ENCODE measurements at regions not wholly inside any gene's neighbourhood (a gene's known extent, or its start where the extent isn't known, plus 50 kb on each side); places are given as distances from the start of the nearest gene placed in this dataset.

GRCh38 chr14:101369194-101369915, 191.9 kb upstream of the DIO3 start:
- no peaks in the 10 kb centered on the region for H3K79me2 ChIP-seq (replicated peaks; ENCODE audit: insufficient read depth, low read length)
- no peak overlapping the region for H3K27ac ChIP-seq (ENCODE audit: low read length)
- H3K27me3 ChIP-seq (ENCODE audit: insufficient read depth, low read depth, low read length): no peaks in the 10 kb centered on the region
- no peak overlapping the region for H3K4me3 ChIP-seq (ENCODE audit: low read length)
- no peak overlapping the region for H3K9ac ChIP-seq (ENCODE audit: low read length)
- no peaks in the 10 kb centered on the region for H4K20me1 ChIP-seq (ENCODE audit: insufficient read depth)
- H3K36me3 ChIP-seq (ENCODE audit: insufficient read depth, low read length): no peaks in the 10 kb centered on the region
- no peaks in the 10 kb centered on the region for H3F3A ChIP-seq (ENCODE audit: insufficient read depth, low read length, poor library complexity, severe bottlenecking)
- TF ChIP-seq CTCF (IDR thresholded peaks at IDR 0.05; ENCODE audit: poor library complexity, severe bottlenecking) (no peak), POLR2AphosphoS5 (IDR thresholded peaks at IDR 0.05) (no peak), EZH2 (IDR thresholded peaks at IDR 0.05; ENCODE audit: borderline replicate concordance, insufficient read depth, low read length, poor library complexity, severe bottlenecking) (no peak), EP300 (conservative IDR thresholded peaks at IDR 0.05; ENCODE audit: poor library complexity, severe bottlenecking) (no peak), RAD21 (conservative IDR thresholded peaks at IDR 0.05) (no peak), MXI1 (conservative IDR thresholded peaks at IDR 0.05; ENCODE audit: poor library complexity, severe bottlenecking) (no peak), SMC3 (conservative IDR thresholded peaks at IDR 0.05; ENCODE audit: poor library complexity) (no peak), TAF1 (IDR thresholded peaks at IDR 0.05; ENCODE audit: low read depth) (no peak), REST (IDR thresholded peaks at IDR 0.05; ENCODE audit: borderline replicate concordance) (no peak)
- H3K4me2 ChIP-seq (ENCODE audit: low read length): no peak overlapping the region
- H3K9me2 ChIP-seq (ENCODE audit: insufficient read depth, low read length): no peaks in the 10 kb centered on the region
- H3K9me3 ChIP-seq (ENCODE audit: low read length): no peaks in the 10 kb centered on the region
- H2AFZ ChIP-seq (ENCODE audit: low read depth, low read length): no peak overlapping the region

GRCh38 chr14:101369916-101370592, 191.2 kb upstream of the DIO3 start:
- Histone ChIP-seq H3K9ac (ENCODE audit: low read length) (no peak overlapping the region), H3K9me3 (ENCODE audit: low read length) (no peaks in the 10 kb centered on the region), H3F3A (ENCODE audit: insufficient read depth, low read length, poor library complexity, severe bottlenecking) (no peaks in the 10 kb centered on the region), H3K27me3 (ENCODE audit: insufficient read depth, low read depth, low read length) (no peaks in the 10 kb centered on the region), H3K36me3 (ENCODE audit: insufficient read depth, low read length) (no peaks in the 10 kb centered on the region), H3K4me3 (ENCODE audit: low read length) (no peak overlapping the region), H4K20me1 (ENCODE audit: insufficient read depth) (no peaks in the 10 kb centered on the region), H3K9me2 (ENCODE audit: insufficient read depth, low read length) (no peaks in the 10 kb centered on the region), H3K27ac (ENCODE audit: low read length) (no peak overlapping the region), H3K4me2 (ENCODE audit: low read length) (no peak overlapping the region), H3K79me2 (replicated peaks; ENCODE audit: insufficient read depth, low read length) (no peaks in the 10 kb centered on the region), H2AFZ (ENCODE audit: low read depth, low read length) (no peak overlapping the region)
- no peak for TF ChIP-seq MXI1 (conservative IDR thresholded peaks at IDR 0.05; ENCODE audit: poor library complexity, severe bottlenecking)

All from neural cell (in vitro differentiated cells).